CD1c-positive myeloid dendritic cell (primary cell): ENCODE measurements at regions not wholly inside any gene's neighbourhood (a gene's known extent, or its start where the extent isn't known, plus 50 kb on each side); places are given as distances from the start of the nearest gene placed in this dataset.

Source experiments
- DNase-seq: peaks from one replicate; pipeline ENCODE4 v3.0.0-alpha.2; 2016; ENCODE audit errors: extremely low spot score

DNA sequence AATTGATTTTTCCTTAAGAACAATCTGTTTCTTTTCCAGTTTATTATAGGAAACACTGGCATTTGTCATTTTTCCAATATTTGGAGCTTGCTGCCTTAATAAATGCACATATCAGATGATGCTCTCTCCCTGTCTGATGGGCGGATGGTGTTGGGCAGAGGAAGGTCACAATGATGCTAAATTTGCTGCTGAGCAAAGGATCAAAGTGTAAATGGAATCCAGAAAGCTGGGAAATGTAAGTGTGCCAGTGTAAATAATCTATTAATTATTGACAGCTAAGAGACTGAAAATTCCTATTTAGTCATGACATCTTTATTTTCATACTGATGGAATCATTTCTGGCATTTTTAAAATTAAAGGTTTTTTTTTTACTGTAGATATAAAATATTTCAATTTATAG is 243.2 kb downstream of the PTBP2 start:
- DNase-seq, result no peak

DNA sequence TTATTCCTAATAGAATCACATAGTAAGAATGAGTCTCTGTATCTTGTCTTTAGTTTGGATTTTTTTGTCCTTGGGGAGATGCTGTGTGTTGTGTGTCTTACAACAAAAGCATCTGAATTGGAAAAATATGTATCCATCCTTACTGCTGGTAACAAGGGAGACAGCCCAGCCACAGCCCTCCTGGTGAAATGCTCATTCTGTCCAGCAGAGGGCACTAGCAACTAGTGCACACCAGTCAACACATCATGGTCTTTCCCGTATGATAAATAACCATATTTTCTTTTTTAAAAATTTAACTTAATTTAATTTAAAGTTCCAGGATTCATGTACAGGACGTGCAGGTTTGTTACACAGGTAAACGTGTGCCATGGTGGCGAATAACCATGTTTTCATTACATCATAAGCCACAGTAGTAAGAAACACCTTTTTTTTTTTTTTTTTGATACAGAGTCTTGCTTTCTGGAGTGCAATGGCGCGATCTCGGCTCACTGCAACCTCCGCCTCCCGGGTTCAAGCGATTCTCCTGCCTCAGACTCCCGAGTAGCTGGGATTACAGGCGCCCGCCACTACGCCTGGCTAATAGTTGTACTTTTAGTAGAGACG is 245.1 kb downstream of the PTBP2 start:
- peak; percentile 63 for DNase-seq

DNA sequence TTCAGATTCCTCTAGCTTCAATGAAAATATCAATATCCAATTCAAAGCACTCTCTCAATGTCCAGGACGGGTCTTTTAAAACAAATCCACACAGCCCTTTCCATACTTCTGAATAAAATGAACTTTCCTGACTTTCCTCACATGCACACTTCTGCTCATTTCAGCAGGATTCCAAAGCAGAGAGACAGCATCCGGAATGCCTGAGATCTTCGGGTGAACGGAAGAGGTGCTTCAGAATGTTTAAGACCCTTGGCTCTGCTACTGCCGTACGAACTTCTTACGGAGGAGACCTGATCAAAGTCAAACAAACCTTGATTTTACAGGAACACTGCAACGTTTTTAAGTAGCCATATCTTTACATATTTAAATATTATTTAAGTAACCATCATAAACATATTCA is 245.7 kb downstream of the PTBP2 start:
- DNase-seq, result no peak

DNA sequence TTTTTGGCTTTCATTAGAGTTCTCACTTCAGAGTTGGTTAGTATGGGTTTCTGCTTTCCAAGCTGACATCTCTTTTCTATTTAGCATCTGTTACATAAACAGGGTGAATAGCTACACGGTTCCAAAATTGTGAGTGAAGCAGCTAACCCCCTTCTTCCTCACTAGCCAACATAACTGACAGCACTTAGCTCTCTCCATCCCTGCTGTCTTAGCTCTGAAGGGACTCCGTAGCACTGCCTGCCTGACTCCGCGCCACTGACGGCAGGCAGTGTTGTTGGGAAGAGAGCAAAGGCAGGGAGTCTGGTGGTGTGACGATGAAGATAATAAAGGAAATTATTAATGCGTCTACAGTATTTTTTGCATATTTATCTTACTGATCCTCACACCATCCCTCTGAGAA is 247.0 kb downstream of the PTBP2 start:
- no peak for DNase-seq

DNA sequence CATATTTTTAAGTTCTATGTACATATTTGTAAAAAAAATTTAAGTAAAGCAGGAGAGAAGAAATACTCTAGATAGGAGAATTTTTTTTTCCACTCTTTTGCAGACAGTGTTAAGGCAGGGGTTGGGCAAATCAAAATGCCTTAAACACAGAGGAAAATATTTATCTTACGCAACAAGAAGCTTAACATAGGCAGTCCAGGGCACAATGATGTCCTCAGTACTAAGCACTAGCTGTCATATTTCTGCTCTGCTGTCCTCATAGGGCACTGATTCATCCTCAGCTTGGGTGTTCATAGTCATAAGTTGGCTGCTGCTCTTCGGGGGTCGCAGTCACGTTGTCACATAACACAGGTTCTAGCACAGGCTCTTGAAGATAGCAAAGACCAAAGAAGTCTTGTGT is 247.4 kb downstream of the PTBP2 start:
- no peak for DNase-seq

DNA sequence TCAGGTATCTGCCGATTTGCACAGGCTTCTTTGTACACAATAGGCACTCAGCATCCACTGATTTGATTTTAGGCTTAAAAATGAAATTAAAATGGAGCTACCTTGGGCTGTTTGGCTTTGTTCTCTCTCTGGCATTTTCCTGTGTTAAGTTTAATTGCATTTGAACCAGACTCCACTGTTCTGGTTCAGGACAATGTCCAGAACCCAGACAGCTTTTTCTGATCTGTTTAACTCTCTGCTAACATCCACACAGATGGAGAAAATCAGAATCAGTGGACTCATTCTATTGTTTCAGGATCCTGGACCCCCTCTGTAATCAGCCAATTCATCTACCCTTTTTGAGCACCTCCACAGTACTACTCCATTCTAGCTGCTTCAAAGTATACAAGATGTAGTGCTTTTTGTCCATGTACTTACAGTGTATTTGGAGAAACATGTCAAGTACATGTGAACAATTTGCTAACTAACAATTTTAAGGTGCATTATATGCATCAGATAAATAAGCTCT is 248.1 kb downstream of the PTBP2 start:
- DNase-seq, result no peak

DNA sequence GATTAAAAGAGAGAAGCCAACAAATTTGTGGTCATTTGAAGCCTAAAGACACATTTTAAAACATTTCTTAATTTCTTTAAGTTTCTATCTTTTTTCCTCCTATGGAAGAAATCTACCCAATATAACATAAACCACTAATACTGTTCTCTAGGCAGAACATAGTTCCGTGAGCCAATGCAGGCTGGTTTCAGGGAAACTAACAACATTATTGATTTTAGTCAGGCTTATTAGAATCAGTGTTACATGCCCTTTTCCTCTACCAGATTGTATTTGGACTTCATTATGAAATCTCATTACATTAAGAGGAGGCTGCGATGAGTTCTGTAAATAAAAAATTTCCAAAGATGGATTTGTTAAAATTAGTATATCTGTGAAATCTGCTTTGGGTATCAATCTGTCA is 249.9 kb downstream of the PTBP2 start:
- no peak for DNase-seq

GRCh38 chr1:96971849-96972602 is 250.4 kb downstream of the PTBP2 start:
- no peak for DNase-seq

GRCh38 chr1:96973605-96974004 is 252.0 kb downstream of the PTBP2 start:
- no peak for DNase-seq

- no peak for DNase-seq
Observed at GRCh38 chr1:96978444-96978843, 256.9 kb downstream of the PTBP2 start.

GRCh38 chr1:96978901-96979300 is 257.3 kb downstream of the PTBP2 start:
- no peak for DNase-seq

DNA sequence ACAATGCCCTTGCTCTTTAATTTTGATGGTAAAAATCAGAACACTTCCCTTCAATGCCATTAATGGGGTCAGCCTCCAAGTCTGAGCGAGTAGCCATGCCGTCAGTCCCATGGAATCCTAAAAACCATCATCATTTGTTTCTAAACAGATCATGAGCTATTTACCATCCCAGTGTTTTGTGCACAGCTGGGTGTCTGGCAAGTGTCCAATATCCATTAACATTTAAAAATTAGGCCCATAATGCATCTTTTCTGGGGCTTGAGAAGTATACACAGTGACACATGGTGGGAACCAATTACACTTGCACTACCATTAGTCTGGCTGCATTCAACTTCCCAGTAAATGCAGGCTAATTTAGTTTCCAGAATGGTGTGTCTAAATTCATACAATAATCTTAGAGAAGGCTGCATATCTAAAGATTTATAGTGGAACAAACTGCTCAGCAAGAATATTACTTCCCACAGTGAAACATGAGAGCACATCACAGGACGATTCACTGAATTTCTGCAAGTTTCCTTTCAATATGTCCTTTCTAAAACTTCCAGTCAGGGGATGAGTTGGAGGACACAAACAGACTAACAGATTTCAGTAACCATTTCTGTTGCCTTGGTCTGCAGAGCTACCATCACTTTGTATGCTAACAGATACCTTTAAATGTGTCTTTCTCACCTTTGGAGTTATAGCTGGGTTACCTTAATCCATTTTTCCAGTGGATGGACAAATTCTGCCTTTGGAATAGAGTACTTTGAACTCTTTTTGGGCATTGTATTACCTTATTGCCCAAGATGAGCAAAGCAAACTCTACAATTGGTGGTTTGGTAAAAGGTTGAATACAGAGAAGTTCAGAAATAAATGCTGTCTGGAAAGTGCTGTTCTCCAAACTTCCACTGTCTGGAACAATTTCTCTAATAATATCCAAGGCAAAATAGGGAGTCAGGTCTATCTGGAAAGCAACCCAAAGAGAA is 258.0 kb downstream of the PTBP2 start:
- no peak for DNase-seq

DNA sequence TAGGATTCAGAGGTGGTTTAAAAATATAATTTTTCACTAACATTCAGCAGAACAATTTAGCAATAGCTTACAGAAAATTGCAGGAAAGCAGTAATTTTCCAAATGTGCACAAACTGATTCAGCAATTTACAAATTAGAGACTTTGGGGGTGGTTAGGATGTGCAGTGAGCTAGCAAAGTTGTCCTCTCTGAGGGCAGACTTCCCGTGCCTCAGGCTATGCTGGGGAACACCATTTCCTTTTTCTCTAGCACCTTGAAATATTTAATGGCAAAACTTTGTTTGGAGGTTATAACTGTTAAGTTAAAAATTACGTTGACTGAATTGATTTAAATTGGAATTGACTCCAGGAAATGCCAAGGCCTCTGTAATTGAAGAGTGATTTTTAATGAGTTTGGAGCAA is 258.9 kb downstream of the PTBP2 start:
- DNase-seq, result no peak

GRCh38 chr1:96981181-96981580 is 259.6 kb downstream of the PTBP2 start:
- DNase-seq, result no peak

DNA sequence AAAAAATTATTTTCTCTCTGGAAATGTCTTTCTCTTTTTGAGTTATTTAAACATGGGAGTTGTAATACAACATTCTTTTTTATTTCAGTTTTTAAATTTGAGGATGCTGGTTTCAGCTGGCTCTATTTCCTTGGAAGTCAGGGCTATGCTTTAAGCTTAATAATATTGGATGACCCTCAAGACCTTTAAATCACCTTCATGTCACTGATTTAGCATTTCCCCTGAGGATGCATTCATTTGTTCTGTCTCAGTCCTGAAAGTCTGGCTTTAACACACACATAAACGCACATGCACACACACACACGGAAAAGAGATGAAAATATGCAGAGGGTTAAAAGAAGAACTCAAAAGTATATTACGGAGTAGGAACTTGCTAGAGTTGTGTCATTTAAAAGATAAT is 260.5 kb downstream of the PTBP2 start:
- no peak for DNase-seq

GRCh38 chr1:96983866-96984265 is 262.3 kb downstream of the PTBP2 start:
- no peak for DNase-seq

- DNase-seq, result no peak
Observed at GRCh38 chr1:96987186-96987703, 265.7 kb downstream of the PTBP2 start.

DNA sequence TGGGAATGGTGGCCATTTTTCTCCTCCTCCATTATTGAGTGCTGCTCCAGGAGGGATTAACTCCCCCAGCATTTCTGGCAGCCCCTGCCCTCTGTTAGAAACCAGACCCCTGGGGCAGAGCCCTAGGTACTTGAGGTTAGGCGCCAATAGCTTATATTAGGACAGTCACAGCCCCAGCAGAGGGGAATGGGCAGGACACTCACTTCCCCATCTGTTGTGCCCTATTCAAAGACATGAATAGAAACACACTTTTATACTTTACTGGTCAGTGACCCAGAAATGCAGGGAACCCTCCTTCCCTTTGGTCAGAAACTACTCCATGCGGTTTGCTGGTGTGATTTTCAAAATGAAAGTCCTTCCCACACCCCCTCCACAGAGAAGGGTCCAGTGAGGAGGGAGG is 267.7 kb downstream of the PTBP2 start:
- no peak for DNase-seq

DNA sequence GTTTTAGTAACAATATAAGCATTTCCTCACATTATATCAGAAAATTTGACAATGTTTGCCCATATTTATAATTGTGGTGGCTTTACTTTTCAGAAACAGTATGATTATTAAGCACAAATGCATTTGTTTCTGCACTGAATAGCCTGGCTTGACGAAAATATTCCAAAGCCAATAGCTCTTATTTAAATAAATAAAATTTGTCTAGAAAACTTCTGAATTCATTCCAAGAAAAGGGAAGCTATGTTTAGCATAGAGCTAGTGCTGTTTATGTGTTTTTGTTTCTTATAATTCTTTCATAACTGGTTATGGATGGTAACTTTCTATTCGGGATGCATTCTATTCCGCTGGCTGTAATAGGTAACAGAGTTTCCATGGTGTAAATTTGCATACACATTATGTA is 268.6 kb downstream of the PTBP2 start:
- no peak for DNase-seq

DNA sequence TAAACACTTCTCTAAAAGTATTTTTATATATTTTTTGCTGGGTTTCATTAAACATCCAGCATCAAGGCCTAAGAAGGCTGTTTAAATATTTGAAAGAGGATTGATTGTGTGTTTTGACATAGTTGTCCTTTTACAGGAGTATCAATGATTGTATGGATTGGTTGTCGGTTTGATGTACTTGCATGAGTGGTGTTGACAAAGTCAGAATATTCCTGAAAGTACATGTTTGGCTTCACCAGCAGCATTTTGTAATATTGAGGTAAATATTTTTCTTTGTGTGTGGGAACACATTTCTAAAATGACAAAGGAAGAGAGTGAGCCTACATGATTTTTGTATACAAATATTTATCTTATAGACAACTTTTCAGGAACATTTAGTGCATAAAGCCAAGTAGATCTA is 269.7 kb downstream of the PTBP2 start:
- DNase-seq, result no peak

DNA sequence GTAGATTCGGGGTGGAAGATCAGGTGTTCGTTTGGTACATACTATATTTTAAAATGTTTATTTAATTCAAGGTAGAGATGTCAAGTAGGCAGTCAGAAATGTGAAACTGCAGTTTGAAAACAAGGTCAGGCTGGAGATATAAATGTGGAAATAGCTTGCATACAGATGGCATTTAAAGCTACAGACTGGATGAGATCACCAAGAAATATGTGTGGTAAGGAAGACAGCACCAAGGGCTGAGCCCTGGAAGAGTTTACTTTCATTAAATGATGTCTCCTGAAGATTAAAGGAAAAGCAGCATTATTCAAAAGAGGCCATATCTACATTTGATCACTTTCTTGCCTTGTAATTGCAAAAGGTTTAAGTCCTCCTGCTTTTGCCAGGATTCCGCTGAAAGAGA is 271.3 kb downstream of the PTBP2 start:
- DNase-seq, result no peak

- no peak for DNase-seq
Observed at GRCh38 chr1:96995351-96995750, 273.8 kb downstream of the PTBP2 start.
